ENCODE measurements at regions not wholly inside any gene's neighbourhood (a gene's known extent, or its start where the extent isn't known, plus 50 kb on each side); places are given as distances from the start of the nearest gene placed in this dataset.
"Not testable (repeated sequence)": the region's sequence is repeated elsewhere in the genome, so short reads cannot be mapped to it uniquely, and the experiment has no call there.

DNA sequence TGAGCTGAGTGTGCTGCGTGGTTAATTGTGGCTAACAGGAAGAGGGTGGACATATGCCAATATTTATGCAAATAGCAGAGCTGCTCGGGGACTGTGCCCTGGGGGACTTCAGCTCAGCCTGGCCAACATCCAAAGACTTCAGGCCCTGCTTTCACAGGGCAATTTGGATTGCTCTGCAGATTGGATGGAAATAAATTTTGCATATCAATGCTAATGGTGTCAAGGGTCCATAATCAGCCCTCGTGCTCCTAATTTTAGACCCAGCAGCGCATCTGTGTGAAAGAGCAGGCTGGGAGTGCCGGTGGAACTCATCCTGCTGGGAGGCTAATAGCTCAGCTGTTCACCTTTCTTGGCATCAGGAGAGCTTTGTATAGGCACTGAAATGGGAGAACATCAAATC is 270.1 kb downstream of the TCERG1L start:
- ChIA-PET CTCF (no interaction called here), POLR2A (no interaction called here)
- Histone ChIP-seq H3K4me3 (no peak overlapping the region), H3K4me1 (no peaks in the 10 kb centered on the region), H3K4me2 (no peak overlapping the region), H3K9me3 (no peaks in the 10 kb centered on the region), H3K27ac (no peak overlapping the region)
- WGBS (ENCODE audit: missing lambda C conversion rate), result 44% methylated on average over 4 of the region's 5 CpGs
- DNase-seq (ENCODE audit: low read depth in 1 of 2, low spot score in 1 of 2) (no peak), ATAC-seq (no peak), FAIRE-seq (no peak)
- TF ChIP-seq PHF8 (IDR thresholded peaks at IDR 0.05; ENCODE audit: borderline replicate concordance, low read depth), result no peak
- TF ChIP-seq ZFP36 (IDR thresholded peaks at IDR 0.05; ENCODE audit: borderline replicate concordance, partially characterized antibody), result no peak
- no peak for TF ChIP-seq TFCP2L1 (CRISPR knock-in tag; IDR thresholded peaks at IDR 0.05)
- no peak for TF ChIP-seq ZNF302 (CRISPR knock-in tag; IDR thresholded peaks at IDR 0.05)
- no peak for TF ChIP-seq JUNB (IDR thresholded peaks at IDR 0.05)
- no peak for TF ChIP-seq EP300 (IDR thresholded peaks at IDR 0.05)
- TF ChIP-seq EHMT2 (IDR thresholded peaks at IDR 0.05; ENCODE audit: low read depth), result no peak
- TF ChIP-seq HDAC2 (IDR thresholded peaks at IDR 0.05), result no peak
- no peak for TF ChIP-seq CHD4 (IDR thresholded peaks at IDR 0.05; ENCODE audit: borderline replicate concordance)
- no peak for TF ChIP-seq NPAS2 (CRISPR knock-in tag; IDR thresholded peaks at IDR 0.05; ENCODE audit: borderline replicate concordance)
- TF ChIP-seq, protein P1, sequence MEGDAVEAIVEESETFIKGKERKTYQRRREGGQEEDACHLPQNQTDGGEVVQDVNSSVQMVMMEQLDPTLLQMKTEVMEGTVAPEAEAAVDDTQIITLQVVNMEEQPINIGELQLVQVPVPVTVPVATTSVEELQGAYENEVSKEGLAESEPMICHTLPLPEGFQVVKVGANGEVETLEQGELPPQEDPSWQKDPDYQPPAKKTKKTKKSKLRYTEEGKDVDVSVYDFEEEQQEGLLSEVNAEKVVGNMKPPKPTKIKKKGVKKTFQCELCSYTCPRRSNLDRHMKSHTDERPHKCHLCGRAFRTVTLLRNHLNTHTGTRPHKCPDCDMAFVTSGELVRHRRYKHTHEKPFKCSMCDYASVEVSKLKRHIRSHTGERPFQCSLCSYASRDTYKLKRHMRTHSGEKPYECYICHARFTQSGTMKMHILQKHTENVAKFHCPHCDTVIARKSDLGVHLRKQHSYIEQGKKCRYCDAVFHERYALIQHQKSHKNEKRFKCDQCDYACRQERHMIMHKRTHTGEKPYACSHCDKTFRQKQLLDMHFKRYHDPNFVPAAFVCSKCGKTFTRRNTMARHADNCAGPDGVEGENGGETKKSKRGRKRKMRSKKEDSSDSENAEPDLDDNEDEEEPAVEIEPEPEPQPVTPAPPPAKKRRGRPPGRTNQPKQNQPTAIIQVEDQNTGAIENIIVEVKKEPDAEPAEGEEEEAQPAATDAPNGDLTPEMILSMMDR (IDR thresholded peaks at IDR 0.05), result no peak
- no peak for TF ChIP-seq CBX2 (IDR thresholded peaks at IDR 0.05; ENCODE audit: borderline replicate concordance, low read depth)
- TF ChIP-seq, protein P2, sequence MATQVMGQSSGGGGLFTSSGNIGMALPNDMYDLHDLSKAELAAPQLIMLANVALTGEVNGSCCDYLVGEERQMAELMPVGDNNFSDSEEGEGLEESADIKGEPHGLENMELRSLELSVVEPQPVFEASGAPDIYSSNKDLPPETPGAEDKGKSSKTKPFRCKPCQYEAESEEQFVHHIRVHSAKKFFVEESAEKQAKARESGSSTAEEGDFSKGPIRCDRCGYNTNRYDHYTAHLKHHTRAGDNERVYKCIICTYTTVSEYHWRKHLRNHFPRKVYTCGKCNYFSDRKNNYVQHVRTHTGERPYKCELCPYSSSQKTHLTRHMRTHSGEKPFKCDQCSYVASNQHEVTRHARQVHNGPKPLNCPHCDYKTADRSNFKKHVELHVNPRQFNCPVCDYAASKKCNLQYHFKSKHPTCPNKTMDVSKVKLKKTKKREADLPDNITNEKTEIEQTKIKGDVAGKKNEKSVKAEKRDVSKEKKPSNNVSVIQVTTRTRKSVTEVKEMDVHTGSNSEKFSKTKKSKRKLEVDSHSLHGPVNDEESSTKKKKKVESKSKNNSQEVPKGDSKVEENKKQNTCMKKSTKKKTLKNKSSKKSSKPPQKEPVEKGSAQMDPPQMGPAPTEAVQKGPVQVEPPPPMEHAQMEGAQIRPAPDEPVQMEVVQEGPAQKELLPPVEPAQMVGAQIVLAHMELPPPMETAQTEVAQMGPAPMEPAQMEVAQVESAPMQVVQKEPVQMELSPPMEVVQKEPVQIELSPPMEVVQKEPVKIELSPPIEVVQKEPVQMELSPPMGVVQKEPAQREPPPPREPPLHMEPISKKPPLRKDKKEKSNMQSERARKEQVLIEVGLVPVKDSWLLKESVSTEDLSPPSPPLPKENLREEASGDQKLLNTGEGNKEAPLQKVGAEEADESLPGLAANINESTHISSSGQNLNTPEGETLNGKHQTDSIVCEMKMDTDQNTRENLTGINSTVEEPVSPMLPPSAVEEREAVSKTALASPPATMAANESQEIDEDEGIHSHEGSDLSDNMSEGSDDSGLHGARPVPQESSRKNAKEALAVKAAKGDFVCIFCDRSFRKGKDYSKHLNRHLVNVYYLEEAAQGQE (IDR thresholded peaks at IDR 0.05), result no peak
- no peak for TF ChIP-seq BHLHE40 (IDR thresholded peaks at IDR 0.05; ENCODE audit: low read depth, low read length)
- TF ChIP-seq, protein P3, sequence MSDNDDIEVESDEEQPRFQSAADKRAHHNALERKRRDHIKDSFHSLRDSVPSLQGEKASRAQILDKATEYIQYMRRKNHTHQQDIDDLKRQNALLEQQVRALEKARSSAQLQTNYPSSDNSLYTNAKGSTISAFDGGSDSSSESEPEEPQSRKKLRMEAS (IDR thresholded peaks at IDR 0.05), result no peak
- no peak for TF ChIP-seq RARB (CRISPR knock-in tag; IDR thresholded peaks at IDR 0.05)
- no peak for TF ChIP-seq ESRRA (IDR thresholded peaks at IDR 0.05; ENCODE audit: borderline replicate concordance, low read length)
- TF ChIP-seq ZSCAN20 (CRISPR knock-in tag; IDR thresholded peaks at IDR 0.05), result no peak
- no peak for TF ChIP-seq MAZ (IDR thresholded peaks at IDR 0.05; ENCODE audit: borderline replicate concordance, low read depth, low read length)
- TF ChIP-seq, protein P4, sequence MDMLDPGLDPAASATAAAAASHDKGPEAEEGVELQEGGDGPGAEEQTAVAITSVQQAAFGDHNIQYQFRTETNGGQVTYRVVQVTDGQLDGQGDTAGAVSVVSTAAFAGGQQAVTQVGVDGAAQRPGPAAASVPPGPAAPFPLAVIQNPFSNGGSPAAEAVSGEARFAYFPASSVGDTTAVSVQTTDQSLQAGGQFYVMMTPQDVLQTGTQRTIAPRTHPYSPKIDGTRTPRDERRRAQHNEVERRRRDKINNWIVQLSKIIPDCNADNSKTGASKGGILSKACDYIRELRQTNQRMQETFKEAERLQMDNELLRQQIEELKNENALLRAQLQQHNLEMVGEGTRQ (IDR thresholded peaks at IDR 0.05), result no peak

DNA sequence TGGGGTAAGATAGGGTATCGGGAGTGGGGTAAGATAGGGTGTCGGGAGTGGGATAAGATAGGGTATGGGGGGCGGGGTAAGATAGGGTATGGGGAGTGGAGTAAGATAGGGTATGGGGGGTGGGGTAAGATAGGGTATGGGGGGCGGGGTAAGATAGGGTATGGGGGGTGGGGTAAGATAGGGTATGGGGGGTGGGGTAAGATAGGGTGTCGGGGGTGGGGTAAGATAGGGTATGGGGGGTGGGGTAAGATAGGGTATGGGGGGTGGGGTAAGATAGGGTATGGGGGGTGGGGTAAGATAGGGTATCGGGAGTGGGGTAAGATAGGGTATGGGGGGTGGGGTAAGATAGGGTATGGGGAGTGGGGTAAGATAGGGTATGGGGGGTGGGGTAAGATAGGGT is 269.5 kb downstream of the TCERG1L start:
- H3K4me2 ChIP-seq; DNase-seq (ENCODE audit: low read depth in 1 of 2, low spot score in 1 of 2); H3K4me1 ChIP-seq; ATAC-seq; FAIRE-seq; CTCF ChIA-PET; H3K4me3 ChIP-seq; POLR2A ChIA-PET; H3K9me3 ChIP-seq; H3K27ac ChIP-seq: not testable (repeated sequence)
- no CpG with 5 or more reads among the region's 6 CpGs for WGBS (ENCODE audit: missing lambda C conversion rate)

Small RNA genes lying in the stretch of these regions (small RNA-seq; reads per million reads assigned to genes)
- 0 to 2.1 (median 0) reads per million in 6 experiments for gene MIR378C
- 0 reads per million in 6 experiments for gene RF00019

Measured in A549 (cell line).